SU-DHL-6 (cell line): ENCODE measurements at regions not wholly inside any gene's neighbourhood (a gene's known extent, or its start where the extent isn't known, plus 50 kb on each side); places are given as distances from the start of the nearest gene placed in this dataset.

Experiments used
- EZH2phosphoT487 ChIP-seq: fragments of 200-600 bp; sonication (generic), shearing (Covaris generic); conservative IDR thresholded peaks from 2 replicates; pipeline ENCODE4 v1.6.1; 2018; ENCODE audit warnings: mild to moderate bottlenecking, antibody characterized with exemption, low read length, moderate library complexity, mixed read lengths
- TF ChIP-seq, protein P1 (sequence below): fragments of 200-600 bp; sonication (generic); IDR thresholded peaks from one replicate; pipeline ENCODE4 v1.5.1; 2017; ENCODE audit warnings: antibody characterized with exemption, mild to moderate bottlenecking, low read length, moderate library complexity; ENCODE audit not compliant: insufficient read depth, poor library complexity, severe bottlenecking

DNA sequence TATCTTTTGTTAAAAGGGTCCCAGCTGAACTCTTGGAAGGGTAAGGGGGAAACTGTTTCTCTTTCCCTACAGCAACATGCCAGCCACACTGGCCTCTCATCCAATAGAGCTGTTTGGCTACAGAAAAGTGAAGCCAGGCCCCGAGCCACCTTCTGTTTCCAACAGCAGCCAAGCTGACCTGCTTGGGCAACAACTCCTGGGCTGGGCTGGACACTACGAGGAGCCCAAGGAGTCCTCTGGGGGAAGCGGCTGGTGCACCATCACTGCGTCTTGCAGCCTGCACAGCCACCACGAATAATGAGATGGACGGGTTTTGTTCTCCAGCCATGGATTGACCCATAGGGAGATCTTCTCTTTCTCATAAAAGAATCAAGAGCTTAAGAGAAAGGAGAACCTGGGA is 624.9 kb downstream of the NPHP4 start:
- TF ChIP-seq, protein P1, sequence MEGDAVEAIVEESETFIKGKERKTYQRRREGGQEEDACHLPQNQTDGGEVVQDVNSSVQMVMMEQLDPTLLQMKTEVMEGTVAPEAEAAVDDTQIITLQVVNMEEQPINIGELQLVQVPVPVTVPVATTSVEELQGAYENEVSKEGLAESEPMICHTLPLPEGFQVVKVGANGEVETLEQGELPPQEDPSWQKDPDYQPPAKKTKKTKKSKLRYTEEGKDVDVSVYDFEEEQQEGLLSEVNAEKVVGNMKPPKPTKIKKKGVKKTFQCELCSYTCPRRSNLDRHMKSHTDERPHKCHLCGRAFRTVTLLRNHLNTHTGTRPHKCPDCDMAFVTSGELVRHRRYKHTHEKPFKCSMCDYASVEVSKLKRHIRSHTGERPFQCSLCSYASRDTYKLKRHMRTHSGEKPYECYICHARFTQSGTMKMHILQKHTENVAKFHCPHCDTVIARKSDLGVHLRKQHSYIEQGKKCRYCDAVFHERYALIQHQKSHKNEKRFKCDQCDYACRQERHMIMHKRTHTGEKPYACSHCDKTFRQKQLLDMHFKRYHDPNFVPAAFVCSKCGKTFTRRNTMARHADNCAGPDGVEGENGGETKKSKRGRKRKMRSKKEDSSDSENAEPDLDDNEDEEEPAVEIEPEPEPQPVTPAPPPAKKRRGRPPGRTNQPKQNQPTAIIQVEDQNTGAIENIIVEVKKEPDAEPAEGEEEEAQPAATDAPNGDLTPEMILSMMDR: no peak
- no peak for TF ChIP-seq EZH2phosphoT487
